ENCODE measurements at regions not wholly inside any gene's neighbourhood (a gene's known extent, or its start where the extent isn't known, plus 50 kb on each side); places are given as distances from the start of the nearest gene placed in this dataset.

DNA sequence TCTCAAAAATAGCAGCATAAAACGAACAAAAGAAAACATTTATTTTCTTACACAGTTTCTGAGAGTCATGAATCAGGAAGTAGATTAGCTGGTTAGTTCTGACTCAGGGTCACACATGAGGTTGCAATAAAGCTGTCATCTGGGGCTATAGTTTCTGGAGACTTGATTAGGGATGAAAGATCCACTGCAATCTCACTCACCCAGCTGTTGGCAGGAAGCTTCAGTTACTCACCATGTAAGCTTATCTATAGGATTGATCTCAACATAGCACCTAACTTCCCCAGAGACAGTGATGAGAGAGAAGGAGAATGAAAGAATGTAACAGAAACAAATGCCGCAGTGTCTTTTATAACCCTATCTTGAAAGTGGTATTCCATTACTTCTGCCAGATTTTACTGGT lies 435.5 kb downstream of the GABRG1 start:
- no peak overlapping the region for H3K27ac ChIP-seq (ENCODE audit: low read depth, low read length)
- no peaks in the 10 kb centered on the region for H3K4me1 ChIP-seq (ENCODE audit: control insufficient read depth, low read length)
- no peaks in the 10 kb centered on the region for H3K36me3 ChIP-seq (ENCODE audit: control insufficient read depth, low read length)
- no peak overlapping the region for H3K4me3 ChIP-seq (ENCODE audit: low read length)
- no peaks in the 10 kb centered on the region for H3K9me2 ChIP-seq (replicated peaks; ENCODE audit: control insufficient read depth, low read length)
- no peaks in the 10 kb centered on the region for H4K20me1 ChIP-seq (ENCODE audit: control insufficient read depth, insufficient read depth, low read depth, low read length)
- no peaks in the 10 kb centered on the region for H3K79me2 ChIP-seq (ENCODE audit: control insufficient read depth, low read length)
- H3K4me2 ChIP-seq (ENCODE audit: low read length): no peak overlapping the region
- H3K9me3 ChIP-seq (ENCODE audit: control insufficient read depth, insufficient read depth, low read length): no peaks in the 10 kb centered on the region
- no peaks in the 10 kb centered on the region for H3F3A ChIP-seq (ENCODE audit: control insufficient read depth, insufficient read depth)
- no peak for TF ChIP-seq EZH2phosphoT487 (IDR thresholded peaks at IDR 0.05; ENCODE audit: borderline replicate concordance, low read length)
- TF ChIP-seq, protein P1, sequence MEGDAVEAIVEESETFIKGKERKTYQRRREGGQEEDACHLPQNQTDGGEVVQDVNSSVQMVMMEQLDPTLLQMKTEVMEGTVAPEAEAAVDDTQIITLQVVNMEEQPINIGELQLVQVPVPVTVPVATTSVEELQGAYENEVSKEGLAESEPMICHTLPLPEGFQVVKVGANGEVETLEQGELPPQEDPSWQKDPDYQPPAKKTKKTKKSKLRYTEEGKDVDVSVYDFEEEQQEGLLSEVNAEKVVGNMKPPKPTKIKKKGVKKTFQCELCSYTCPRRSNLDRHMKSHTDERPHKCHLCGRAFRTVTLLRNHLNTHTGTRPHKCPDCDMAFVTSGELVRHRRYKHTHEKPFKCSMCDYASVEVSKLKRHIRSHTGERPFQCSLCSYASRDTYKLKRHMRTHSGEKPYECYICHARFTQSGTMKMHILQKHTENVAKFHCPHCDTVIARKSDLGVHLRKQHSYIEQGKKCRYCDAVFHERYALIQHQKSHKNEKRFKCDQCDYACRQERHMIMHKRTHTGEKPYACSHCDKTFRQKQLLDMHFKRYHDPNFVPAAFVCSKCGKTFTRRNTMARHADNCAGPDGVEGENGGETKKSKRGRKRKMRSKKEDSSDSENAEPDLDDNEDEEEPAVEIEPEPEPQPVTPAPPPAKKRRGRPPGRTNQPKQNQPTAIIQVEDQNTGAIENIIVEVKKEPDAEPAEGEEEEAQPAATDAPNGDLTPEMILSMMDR (IDR thresholded peaks at IDR 0.05; ENCODE audit: low read depth, low read length, poor library complexity, severe bottlenecking): no peak
- no peaks in the 10 kb centered on the region for H3K27me3 ChIP-seq (ENCODE audit: control insufficient read depth, low read length)

DNA sequence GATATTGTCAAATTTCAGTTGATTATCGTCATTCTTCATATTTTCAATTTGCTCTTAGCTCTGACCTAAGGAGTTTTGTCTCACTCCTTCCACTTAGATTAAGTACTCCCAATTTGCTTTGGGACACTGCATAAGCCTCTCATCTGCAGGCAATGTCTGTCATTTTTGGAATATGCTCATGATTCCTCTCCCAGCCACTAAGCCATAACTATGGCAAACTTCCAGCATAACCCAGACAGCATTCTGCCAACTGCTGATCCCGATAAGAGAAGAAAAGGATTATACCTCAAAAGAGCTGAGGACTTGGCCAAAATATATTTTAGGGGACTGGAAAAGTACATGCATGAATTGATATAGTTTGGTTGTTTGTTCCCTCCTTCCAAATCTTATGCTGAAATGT lies 444.4 kb downstream of the GABRG1 start:
- Histone ChIP-seq H3K9me3 (ENCODE audit: control insufficient read depth, insufficient read depth, low read length) (no peaks in the 10 kb centered on the region), H3K27ac (ENCODE audit: low read depth, low read length) (no peak overlapping the region), H3K36me3 (ENCODE audit: control insufficient read depth, low read length) (no peaks in the 10 kb centered on the region), H3K4me2 (ENCODE audit: low read length) (no peak overlapping the region), H4K20me1 (ENCODE audit: control insufficient read depth, insufficient read depth, low read depth, low read length) (no peaks in the 10 kb centered on the region), H3K9me2 (replicated peaks; ENCODE audit: control insufficient read depth, low read length) (no peaks in the 10 kb centered on the region), H3F3A (ENCODE audit: control insufficient read depth, insufficient read depth) (no peaks in the 10 kb centered on the region), H3K79me2 (ENCODE audit: control insufficient read depth, low read length) (no peaks in the 10 kb centered on the region), H3K27me3 (ENCODE audit: control insufficient read depth, low read length) (no peaks in the 10 kb centered on the region), H3K4me3 (ENCODE audit: low read length) (no peak overlapping the region), H3K4me1 (ENCODE audit: control insufficient read depth, low read length) (no peaks in the 10 kb centered on the region)
- TF ChIP-seq EZH2phosphoT487 (IDR thresholded peaks at IDR 0.05; ENCODE audit: borderline replicate concordance, low read length): no peak
- TF ChIP-seq, protein P1 (IDR thresholded peaks at IDR 0.05; ENCODE audit: low read depth, low read length, poor library complexity, severe bottlenecking): no peak

DNA sequence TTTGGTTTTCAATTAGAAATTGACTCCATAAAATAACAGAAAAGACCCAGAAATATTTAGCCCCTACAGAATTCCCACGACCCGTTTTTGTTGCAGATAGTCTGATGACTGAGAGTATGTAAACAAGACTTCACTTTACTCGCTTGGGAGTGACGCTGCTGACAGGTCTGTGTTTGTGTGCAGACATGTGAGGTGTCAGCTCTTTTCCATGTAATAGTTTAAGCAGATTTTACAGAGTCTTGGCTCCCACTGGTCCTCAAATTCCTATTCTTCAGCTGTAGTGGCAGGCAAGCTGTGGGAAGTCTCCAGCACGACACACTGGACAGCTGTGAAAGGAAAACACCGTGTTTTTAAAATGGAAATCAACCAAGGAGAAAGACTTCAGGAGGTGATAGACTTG lies 455.7 kb downstream of the GABRG1 start:
- Histone ChIP-seq H3K36me3 (ENCODE audit: control insufficient read depth, low read length) (no peaks in the 10 kb centered on the region), H3K79me2 (ENCODE audit: control insufficient read depth, low read length) (no peaks in the 10 kb centered on the region), H3F3A (ENCODE audit: control insufficient read depth, insufficient read depth) (no peaks in the 10 kb centered on the region), H3K9me3 (ENCODE audit: control insufficient read depth, insufficient read depth, low read length) (no peaks in the 10 kb centered on the region), H3K4me2 (ENCODE audit: low read length) (no peak overlapping the region), H3K9me2 (replicated peaks; ENCODE audit: control insufficient read depth, low read length) (no peaks in the 10 kb centered on the region), H3K27ac (ENCODE audit: low read depth, low read length) (no peak overlapping the region), H3K27me3 (ENCODE audit: control insufficient read depth, low read length) (no peaks in the 10 kb centered on the region), H3K4me1 (ENCODE audit: control insufficient read depth, low read length) (no peaks in the 10 kb centered on the region), H3K4me3 (ENCODE audit: low read length) (no peak overlapping the region), H4K20me1 (ENCODE audit: control insufficient read depth, insufficient read depth, low read depth, low read length) (no peaks in the 10 kb centered on the region)
- TF ChIP-seq EZH2phosphoT487 (IDR thresholded peaks at IDR 0.05; ENCODE audit: borderline replicate concordance, low read length): no peak
- TF ChIP-seq, protein P1 (IDR thresholded peaks at IDR 0.05; ENCODE audit: low read depth, low read length, poor library complexity, severe bottlenecking): no peak

DNA sequence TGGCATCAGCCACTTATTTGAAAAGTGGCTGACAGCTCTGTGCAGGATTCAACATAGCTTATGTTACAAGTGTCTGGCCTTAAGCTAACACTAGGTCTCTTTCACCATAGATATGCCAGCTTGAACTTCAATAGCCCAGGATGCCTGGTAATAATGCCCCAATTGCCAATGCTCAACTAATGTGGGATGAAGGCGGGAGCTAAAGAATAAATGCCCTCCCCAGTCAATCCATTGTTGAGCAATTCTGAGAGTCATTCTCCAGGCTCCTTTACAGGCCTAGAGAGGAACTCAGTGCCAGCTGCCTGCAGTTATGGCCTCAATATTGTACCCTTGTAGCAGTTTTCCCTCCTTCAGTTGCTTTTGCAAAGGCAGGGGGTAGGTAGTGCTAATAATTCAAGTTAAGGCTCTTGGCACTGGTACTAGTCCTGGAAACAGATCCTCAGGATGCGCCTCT lies 460.2 kb downstream of the GABRG1 start:
- Histone ChIP-seq H3K9me2 (replicated peaks; ENCODE audit: control insufficient read depth, low read length) (no peaks in the 10 kb centered on the region), H3K4me1 (ENCODE audit: control insufficient read depth, low read length) (no peaks in the 10 kb centered on the region), H3K4me3 (ENCODE audit: low read length) (no peak overlapping the region), H3K9me3 (ENCODE audit: control insufficient read depth, insufficient read depth, low read length) (no peaks in the 10 kb centered on the region), H3F3A (ENCODE audit: control insufficient read depth, insufficient read depth) (no peaks in the 10 kb centered on the region), H3K4me2 (ENCODE audit: low read length) (no peak overlapping the region), H3K79me2 (ENCODE audit: control insufficient read depth, low read length) (no peaks in the 10 kb centered on the region), H3K27ac (ENCODE audit: low read depth, low read length) (no peak overlapping the region), H3K27me3 (ENCODE audit: control insufficient read depth, low read length) (no peaks in the 10 kb centered on the region), H4K20me1 (ENCODE audit: control insufficient read depth, insufficient read depth, low read depth, low read length) (no peaks in the 10 kb centered on the region), H3K36me3 (ENCODE audit: control insufficient read depth, low read length) (no peaks in the 10 kb centered on the region)
- TF ChIP-seq, protein P1 (IDR thresholded peaks at IDR 0.05; ENCODE audit: low read depth, low read length, poor library complexity, severe bottlenecking): no peak
- TF ChIP-seq EZH2phosphoT487 (IDR thresholded peaks at IDR 0.05; ENCODE audit: borderline replicate concordance, low read length): no peak

Measured in DOHH2 (cell line).